ENCODE measurements at regions not wholly inside any gene's neighbourhood (a gene's known extent, or its start where the extent isn't known, plus 50 kb on each side); places are given as distances from the start of the nearest gene placed in this dataset.

GRCh38 chr4:45897946-45898585 is 225.8 kb downstream of the GABRG1 start:
- no peak overlapping the region for H3K9ac ChIP-seq (ENCODE audit: low read depth, low read length)
- peaks cover 2% of the 10 kb centered on the region; the same call in 1 of the 2 replicates for H3K9me3 ChIP-seq (ENCODE audit: insufficient read depth, low read depth, low read length)
- no peaks in the 10 kb centered on the region for H3K27me3 ChIP-seq (ENCODE audit: insufficient read depth, low read length)
- no peaks in the 10 kb centered on the region for H3K4me1 ChIP-seq (ENCODE audit: insufficient read depth, low read length)
- H3K4me3 ChIP-seq (ENCODE audit: low read length), result no peak overlapping the region
- H3K27ac ChIP-seq (ENCODE audit: low read length), result no peak overlapping the region
- no peaks in the 10 kb centered on the region for H3K36me3 ChIP-seq (ENCODE audit: insufficient read depth, low read depth, low read length)

- Histone ChIP-seq H3K9me3 (ENCODE audit: insufficient read depth, low read depth, low read length) (peaks cover 8% of the 10 kb centered on the region), H3K4me1 (ENCODE audit: insufficient read depth, low read length) (no peaks in the 10 kb centered on the region), H3K27ac (ENCODE audit: low read length) (no peak overlapping the region), H3K27me3 (ENCODE audit: insufficient read depth, low read length) (no peaks in the 10 kb centered on the region), H3K9ac (ENCODE audit: low read depth, low read length) (no peak overlapping the region), H3K36me3 (ENCODE audit: insufficient read depth, low read depth, low read length) (no peaks in the 10 kb centered on the region), H3K4me3 (ENCODE audit: low read length) (no peak overlapping the region)
These were observed 240.4 kb downstream of the GABRG1 start for GRCh38 chr4:45883421-45883820.

- no peak overlapping the region for H3K9ac ChIP-seq (ENCODE audit: low read depth, low read length)
- H3K4me3 ChIP-seq (ENCODE audit: low read length), result no peak overlapping the region
- H3K36me3 ChIP-seq (ENCODE audit: insufficient read depth, low read depth, low read length), result no peaks in the 10 kb centered on the region
These were observed 247.5 kb downstream of the GABRG1 start for GRCh38 chr4:45876235-45876890.

GRCh38 chr4:45869184-45869583 is 254.7 kb downstream of the GABRG1 start:
- Histone ChIP-seq H3K4me1 (ENCODE audit: insufficient read depth, low read length) (no peaks in the 10 kb centered on the region), H3K9ac (ENCODE audit: low read depth, low read length) (no peak overlapping the region), H3K9me3 (ENCODE audit: insufficient read depth, low read depth, low read length) (no peaks in the 10 kb centered on the region), H3K27me3 (ENCODE audit: insufficient read depth, low read length) (no peaks in the 10 kb centered on the region), H3K4me3 (ENCODE audit: low read length) (no peak overlapping the region), H3K27ac (ENCODE audit: low read length) (no peak overlapping the region), H3K36me3 (ENCODE audit: insufficient read depth, low read depth, low read length) (no peaks in the 10 kb centered on the region)

More at GRCh38 chr4:45876235-45876890, 247.5 kb downstream of the GABRG1 start:
- H3K27me3 ChIP-seq (ENCODE audit: insufficient read depth, low read length), result no peaks in the 10 kb centered on the region
- no peak overlapping the region for H3K27ac ChIP-seq (ENCODE audit: low read length)
- H3K9me3 ChIP-seq (ENCODE audit: insufficient read depth, low read depth, low read length), result no peaks in the 10 kb centered on the region
- no peaks in the 10 kb centered on the region for H3K4me1 ChIP-seq (ENCODE audit: insufficient read depth, low read length)

GRCh38 chr4:45865781-45866180 is 258.1 kb downstream of the GABRG1 start:
- Histone ChIP-seq H3K9me3 (ENCODE audit: insufficient read depth, low read depth, low read length) (no peaks in the 10 kb centered on the region), H3K4me1 (ENCODE audit: insufficient read depth, low read length) (no peaks in the 10 kb centered on the region), H3K4me3 (ENCODE audit: low read length) (no peak overlapping the region), H3K27me3 (ENCODE audit: insufficient read depth, low read length) (no peaks in the 10 kb centered on the region), H3K36me3 (ENCODE audit: insufficient read depth, low read depth, low read length) (no peaks in the 10 kb centered on the region), H3K27ac (ENCODE audit: low read length) (no peak overlapping the region), H3K9ac (ENCODE audit: low read depth, low read length) (no peak overlapping the region)

GRCh38 chr4:45855857-45856256 is 268.0 kb downstream of the GABRG1 start:
- Histone ChIP-seq H3K4me1 (ENCODE audit: insufficient read depth, low read length) (no peaks in the 10 kb centered on the region), H3K36me3 (ENCODE audit: insufficient read depth, low read depth, low read length) (no peaks in the 10 kb centered on the region), H3K9ac (ENCODE audit: low read depth, low read length) (no peak overlapping the region), H3K9me3 (ENCODE audit: insufficient read depth, low read depth, low read length) (no peaks in the 10 kb centered on the region; the same call in 1 of the 2 replicates), H3K27ac (ENCODE audit: low read length) (no peak overlapping the region), H3K27me3 (ENCODE audit: insufficient read depth, low read length) (no peaks in the 10 kb centered on the region), H3K4me3 (ENCODE audit: low read length) (no peak overlapping the region)

GRCh38 chr4:45846016-45846415 is 277.8 kb downstream of the GABRG1 start:
- H3K9ac ChIP-seq (ENCODE audit: low read depth, low read length), result no peak overlapping the region
- H3K27me3 ChIP-seq (ENCODE audit: insufficient read depth, low read length), result no peaks in the 10 kb centered on the region
- no peaks in the 10 kb centered on the region for H3K4me1 ChIP-seq (ENCODE audit: insufficient read depth, low read length)
- no peaks in the 10 kb centered on the region for H3K36me3 ChIP-seq (ENCODE audit: insufficient read depth, low read depth, low read length)
- H3K4me3 ChIP-seq (ENCODE audit: low read length), result no peak overlapping the region
- H3K9me3 ChIP-seq (ENCODE audit: insufficient read depth, low read depth, low read length), result no peaks in the 10 kb centered on the region; the same call in 1 of the 2 replicates
- no peak overlapping the region for H3K27ac ChIP-seq (ENCODE audit: low read length)

GRCh38 chr4:45841791-45842190 is 282.1 kb downstream of the GABRG1 start:
- no peaks in the 10 kb centered on the region for H3K27me3 ChIP-seq (ENCODE audit: insufficient read depth, low read length)
- H3K4me1 ChIP-seq (ENCODE audit: insufficient read depth, low read length), result no peaks in the 10 kb centered on the region
- no peak overlapping the region for H3K27ac ChIP-seq (ENCODE audit: low read length)
- no peak overlapping the region for H3K4me3 ChIP-seq (ENCODE audit: low read length)
- no peaks in the 10 kb centered on the region for H3K9me3 ChIP-seq (ENCODE audit: insufficient read depth, low read depth, low read length)
- no peaks in the 10 kb centered on the region for H3K36me3 ChIP-seq (ENCODE audit: insufficient read depth, low read depth, low read length)
- H3K9ac ChIP-seq (ENCODE audit: low read depth, low read length), result no peak overlapping the region

GRCh38 chr4:45831692-45832091 is 292.2 kb downstream of the GABRG1 start:
- no peak overlapping the region for H3K27ac ChIP-seq (ENCODE audit: low read length)
- H3K36me3 ChIP-seq (ENCODE audit: insufficient read depth, low read depth, low read length), result no peaks in the 10 kb centered on the region
- no peaks in the 10 kb centered on the region for H3K9me3 ChIP-seq (ENCODE audit: insufficient read depth, low read depth, low read length)
- no peak overlapping the region for H3K9ac ChIP-seq (ENCODE audit: low read depth, low read length)
- no peaks in the 10 kb centered on the region for H3K27me3 ChIP-seq (ENCODE audit: insufficient read depth, low read length)
- no peaks in the 10 kb centered on the region for H3K4me1 ChIP-seq (ENCODE audit: insufficient read depth, low read length)
- H3K4me3 ChIP-seq (ENCODE audit: low read length), result no peak overlapping the region

- Histone ChIP-seq H3K4me3 (ENCODE audit: low read length) (no peak overlapping the region), H3K9ac (ENCODE audit: low read depth, low read length) (no peak overlapping the region), H3K4me1 (ENCODE audit: insufficient read depth, low read length) (no peaks in the 10 kb centered on the region), H3K27me3 (ENCODE audit: insufficient read depth, low read length) (no peaks in the 10 kb centered on the region), H3K27ac (ENCODE audit: low read length) (no peak overlapping the region), H3K9me3 (ENCODE audit: insufficient read depth, low read depth, low read length) (no peaks in the 10 kb centered on the region), H3K36me3 (ENCODE audit: insufficient read depth, low read depth, low read length) (no peaks in the 10 kb centered on the region)
These were observed 319.9 kb downstream of the GABRG1 start for GRCh38 chr4:45803994-45804393.

GRCh38 chr4:45795135-45795534 is 328.7 kb downstream of the GABRG1 start:
- Histone ChIP-seq H3K4me3 (ENCODE audit: low read length) (no peak overlapping the region), H3K27me3 (ENCODE audit: insufficient read depth, low read length) (no peaks in the 10 kb centered on the region), H3K27ac (ENCODE audit: low read length) (no peak overlapping the region), H3K4me1 (ENCODE audit: insufficient read depth, low read length) (no peaks in the 10 kb centered on the region), H3K9ac (ENCODE audit: low read depth, low read length) (no peak overlapping the region), H3K9me3 (ENCODE audit: insufficient read depth, low read depth, low read length) (no peaks in the 10 kb centered on the region), H3K36me3 (ENCODE audit: insufficient read depth, low read depth, low read length) (no peaks in the 10 kb centered on the region)

- Histone ChIP-seq H3K27me3 (ENCODE audit: insufficient read depth, low read length) (no peaks in the 10 kb centered on the region), H3K9me3 (ENCODE audit: insufficient read depth, low read depth, low read length) (no peaks in the 10 kb centered on the region), H3K27ac (ENCODE audit: low read length) (no peak overlapping the region), H3K4me3 (ENCODE audit: low read length) (no peak overlapping the region), H3K4me1 (ENCODE audit: insufficient read depth, low read length) (no peaks in the 10 kb centered on the region), H3K9ac (ENCODE audit: low read depth, low read length) (no peak overlapping the region), H3K36me3 (ENCODE audit: insufficient read depth, low read depth, low read length) (no peaks in the 10 kb centered on the region)
These were observed 345.3 kb downstream of the GABRG1 start for GRCh38 chr4:45778514-45778913.

Data from iPS-20b (cell line).